NCI-H187 (cell line): ENCODE measurements at regions not wholly inside any gene's neighbourhood (a gene's known extent, or its start where the extent isn't known, plus 50 kb on each side); places are given as distances from the start of the nearest gene placed in this dataset.

ENCODE experiments used
- DNase-seq, 2 experiments: peaks; one replicate each; lab custom pipeline; 2025; lab: John Stamatoyannopoulos, UW

DNA sequence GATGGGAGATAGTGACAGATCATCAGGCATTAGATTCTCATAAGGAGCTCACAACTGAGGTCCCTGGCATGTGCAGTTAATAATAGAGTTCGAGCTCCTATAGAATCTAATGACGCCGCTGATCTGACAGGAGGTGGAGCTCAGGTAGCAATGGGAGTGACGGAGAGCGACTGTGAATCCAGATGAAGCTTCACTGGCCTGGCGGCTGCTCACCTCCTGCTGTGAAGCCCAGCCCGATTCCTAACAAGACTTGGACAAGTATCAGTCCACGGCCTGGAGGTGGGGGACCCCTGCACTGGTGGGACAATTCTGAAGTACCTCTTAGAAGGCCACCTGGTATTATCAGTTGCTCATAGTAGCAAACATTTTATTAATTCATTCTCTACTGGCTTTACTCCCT, 377.9 kb upstream of the ITGA1 start:
- no peak for DNase-seq

DNA sequence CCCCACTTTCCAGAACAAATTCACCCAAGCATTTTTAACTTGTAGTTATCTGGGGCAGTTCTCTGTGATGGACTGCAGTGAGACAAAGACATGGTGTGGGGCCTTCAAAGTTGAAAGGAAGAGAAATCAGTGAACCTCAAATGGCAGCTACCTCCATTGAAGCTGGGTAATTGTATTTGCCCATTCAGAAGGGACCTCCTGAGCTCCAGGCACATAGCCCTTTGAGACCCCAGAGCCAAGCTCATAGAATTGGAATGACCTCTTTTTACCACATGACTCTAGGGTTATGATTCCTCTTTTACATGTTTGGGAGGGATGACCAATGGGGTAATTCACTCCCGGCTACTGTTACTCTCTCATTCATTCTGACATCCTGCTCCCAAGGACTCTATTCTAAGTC, 368.4 kb upstream of the ITGA1 start:
- DNase-seq, result no peak

DNA sequence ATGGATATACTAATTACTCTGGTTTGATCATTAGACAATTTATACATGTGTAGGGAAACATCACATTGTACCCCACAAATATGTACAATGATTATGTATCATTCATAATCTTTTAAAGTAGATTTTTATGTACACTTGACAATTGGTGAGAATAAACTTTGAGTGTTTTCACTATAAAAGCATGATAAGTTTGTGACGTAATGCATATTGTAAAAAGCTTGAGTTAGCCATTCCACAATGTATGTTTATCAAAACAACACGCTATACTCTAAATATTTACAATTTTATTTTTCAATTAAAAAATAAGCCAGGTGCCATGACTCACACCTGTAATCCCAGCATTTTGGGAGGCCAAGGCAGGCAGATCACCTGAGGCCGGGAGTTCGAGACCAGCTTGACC, 360.1 kb upstream of the ITGA1 start:
- DNase-seq, result no peak

DNA sequence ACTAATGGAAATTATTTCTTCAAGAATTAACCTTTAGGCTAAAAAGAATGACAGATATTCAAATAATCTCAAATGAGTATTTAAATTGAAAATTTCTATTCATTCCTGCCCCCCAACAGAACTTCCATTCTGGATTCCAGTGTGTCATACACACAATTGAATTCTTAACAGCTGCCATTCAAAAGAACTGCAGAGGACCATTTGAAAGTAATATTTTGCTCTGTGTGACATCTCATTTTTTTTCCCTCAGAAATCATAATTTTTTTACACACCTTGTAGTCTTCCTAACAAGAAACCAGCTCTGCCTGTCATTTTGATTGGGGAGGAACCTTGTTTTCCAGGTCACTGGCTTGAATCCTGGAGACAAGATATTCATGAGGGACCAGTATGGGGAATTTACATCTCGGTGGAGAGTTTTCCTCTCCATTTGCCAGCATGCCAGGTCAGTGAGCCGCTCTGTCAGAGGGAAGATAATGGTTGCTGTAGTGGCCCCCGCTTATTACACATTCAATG, 358.7 kb upstream of the ITGA1 start:
- no peak for DNase-seq

DNA sequence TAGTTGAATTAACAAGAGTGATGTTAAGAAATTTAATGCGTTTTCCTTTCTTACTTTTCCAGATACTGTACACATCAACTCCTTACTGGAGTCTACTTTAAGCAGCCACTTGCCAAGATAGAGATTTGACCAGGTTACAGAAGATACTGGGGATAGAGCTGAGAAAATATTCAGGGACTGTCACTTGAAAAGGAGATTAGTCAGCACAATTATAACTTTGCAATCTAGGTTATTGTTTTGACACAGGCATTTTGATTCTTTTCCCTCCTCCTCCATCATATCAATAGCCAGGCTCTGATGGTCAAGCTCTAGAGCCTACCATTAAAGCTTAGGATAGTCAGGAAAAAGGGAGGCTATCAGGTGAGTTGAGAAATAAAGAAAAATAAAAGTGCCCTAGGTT, 345.9 kb upstream of the ITGA1 start:
- DNase-seq, result no peak

GRCh38 chr5:52443187-52443586, 344.5 kb upstream of the ITGA1 start:
- no peak for DNase-seq

GRCh38 chr5:52448111-52448510, 339.6 kb upstream of the ITGA1 start:
- DNase-seq, result no peak

- no peak for DNase-seq
These were observed 338.2 kb upstream of the ITGA1 start for GRCh38 chr5:52449516-52449915.

DNA sequence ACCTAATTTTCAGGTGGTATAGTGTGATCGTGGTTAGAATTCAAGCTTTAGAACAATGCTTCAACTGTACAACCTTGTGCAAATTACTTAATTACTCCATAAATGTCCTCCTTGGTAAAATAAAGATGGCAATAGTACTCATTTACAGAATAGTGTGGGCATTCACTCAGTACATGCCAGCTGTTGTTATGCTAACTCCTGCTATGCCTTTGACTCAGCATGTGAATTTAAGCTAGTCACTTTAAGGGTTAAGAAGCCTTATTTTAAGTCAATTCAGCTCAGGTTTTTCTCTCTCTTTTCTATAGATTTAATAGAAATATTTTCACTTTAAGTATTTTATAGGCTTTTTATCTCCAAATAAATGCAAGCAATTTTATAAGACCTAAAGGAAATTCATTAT, 335.6 kb upstream of the ITGA1 start:
- no peak for DNase-seq

DNA sequence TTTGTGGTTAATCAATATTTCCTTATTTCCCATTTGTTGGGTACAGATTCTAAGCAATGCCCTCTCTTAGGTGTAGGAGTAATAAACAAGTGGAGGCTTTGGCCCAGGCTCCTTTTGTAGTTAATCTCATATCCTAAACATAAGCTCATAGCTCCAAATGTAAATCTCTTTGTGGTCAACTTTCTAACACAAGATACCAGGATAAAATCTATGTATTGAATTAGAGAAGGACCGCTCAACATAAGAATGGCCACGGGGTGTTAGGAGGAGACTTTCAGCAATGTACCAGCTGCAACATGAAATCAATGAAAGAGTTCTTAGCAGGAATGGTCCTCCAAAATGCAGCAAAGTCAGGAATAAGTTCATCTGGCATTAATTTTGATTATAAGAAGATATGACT, 334.5 kb upstream of the ITGA1 start:
- no peak for DNase-seq

- no peak for DNase-seq
These were observed 331.8 kb upstream of the ITGA1 start for GRCh38 chr5:52455920-52456319.

DNA sequence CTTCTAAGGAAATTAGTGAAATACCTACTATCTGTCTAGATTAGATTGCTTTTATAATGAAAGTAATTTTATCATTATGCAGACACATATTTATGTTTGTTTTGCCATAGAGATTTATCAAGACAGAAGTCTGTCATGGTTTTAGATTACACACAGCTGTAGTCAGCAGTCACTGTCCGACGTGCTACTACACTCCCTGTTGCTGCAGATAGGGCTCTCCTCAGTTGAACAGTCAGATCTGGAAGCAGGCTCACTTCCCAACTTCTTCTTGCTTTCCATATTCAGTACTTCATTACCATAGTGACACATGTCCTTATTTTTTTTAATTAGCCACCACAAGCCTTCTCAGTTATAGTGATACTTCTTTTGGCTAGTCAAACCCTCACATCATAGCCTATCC, 329.9 kb upstream of the ITGA1 start:
- DNase-seq, result no peak

DNA sequence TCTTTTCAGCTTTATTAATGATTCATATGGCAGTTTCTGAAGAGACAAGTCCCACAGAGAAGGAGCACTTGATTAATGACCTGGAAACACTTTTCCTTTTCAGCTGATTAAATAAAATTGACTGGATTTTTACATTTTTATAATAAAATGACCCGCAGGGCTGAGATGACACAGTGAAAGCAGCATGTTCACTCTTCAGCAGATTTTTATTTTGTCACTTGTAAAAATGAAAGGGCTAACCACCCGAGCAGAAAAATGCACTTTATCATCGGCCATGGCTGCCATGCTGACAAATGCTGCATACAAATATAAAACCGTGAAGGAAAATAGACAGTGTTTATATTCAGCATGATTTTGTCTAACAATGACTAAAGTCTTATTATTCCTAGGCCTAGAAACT, 321.6 kb upstream of the ITGA1 start:
- no peak for DNase-seq

DNA sequence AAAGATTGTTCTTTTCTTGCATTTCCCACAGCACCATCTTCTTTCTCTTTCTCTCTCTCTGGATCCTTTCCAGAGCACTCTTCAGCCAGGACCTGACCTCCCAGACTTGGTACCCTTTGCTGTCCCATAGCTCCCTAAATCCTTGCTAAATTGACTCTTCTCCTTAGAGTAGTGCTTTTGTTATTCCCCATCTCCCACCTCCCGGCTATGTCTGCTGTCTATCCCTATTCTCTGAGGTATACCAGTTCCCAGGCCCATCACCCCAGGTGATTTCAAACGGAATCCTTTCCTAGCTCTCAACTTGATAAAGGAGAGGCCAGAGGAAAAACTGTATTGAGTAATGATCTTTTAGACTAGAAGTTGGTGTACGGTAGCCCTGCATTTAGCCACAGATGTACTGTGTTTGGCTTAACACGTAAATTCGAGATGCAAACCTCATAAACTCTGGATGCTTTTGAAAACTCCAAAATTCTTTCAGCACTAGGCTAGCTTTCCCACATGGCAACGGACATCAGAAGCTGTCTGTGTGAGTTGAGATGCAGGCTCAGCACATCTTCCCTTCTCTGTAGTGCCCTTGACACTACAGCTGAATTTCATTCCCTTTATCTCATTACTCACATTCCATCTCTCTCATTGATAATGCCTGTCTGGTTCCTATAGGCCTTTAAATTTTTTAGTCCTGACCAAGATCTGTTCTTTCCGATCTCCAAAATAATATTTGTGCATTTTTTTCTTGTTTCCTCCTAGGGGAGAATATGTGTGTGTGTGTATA, 320.8 kb upstream of the ITGA1 start:
- no peak for DNase-seq

DNA sequence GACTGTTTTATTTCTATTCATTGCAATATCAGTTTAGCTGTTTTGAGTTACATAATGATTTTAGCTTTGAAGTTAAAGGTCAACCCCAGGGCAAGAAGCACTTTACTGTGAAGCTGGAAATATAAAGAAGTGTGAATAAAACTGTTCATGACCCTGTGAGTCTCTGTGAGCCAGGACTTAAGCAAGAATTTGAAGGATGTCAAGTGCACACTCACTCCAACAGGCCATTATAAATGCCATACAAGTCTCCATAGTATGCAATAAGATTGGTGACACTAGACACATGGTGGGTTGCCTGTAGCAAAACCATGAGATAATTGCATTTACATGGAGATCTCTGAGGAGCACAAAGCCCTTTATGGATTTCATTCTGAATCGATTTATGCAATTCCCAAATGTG, 318.7 kb upstream of the ITGA1 start:
- DNase-seq, result no peak

DNA sequence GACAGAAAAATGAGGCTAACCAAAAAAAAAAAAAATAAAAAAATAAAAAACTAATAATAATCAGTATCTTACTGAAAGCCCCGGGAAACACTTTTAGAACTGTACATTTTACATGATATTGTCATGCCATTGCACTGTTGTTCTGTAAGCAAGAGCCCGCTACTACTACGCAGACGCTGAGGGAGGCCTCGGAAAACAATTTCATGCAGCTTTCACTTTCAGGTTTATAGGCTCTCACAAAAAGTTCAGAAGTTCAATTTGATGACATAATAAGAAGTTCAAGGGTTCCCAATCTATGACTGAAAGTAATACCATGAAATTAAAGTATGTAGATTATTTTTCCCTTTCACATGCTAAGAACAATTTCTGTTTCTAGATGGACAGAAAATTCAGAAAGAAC, 318.3 kb upstream of the ITGA1 start:
- no peak for DNase-seq

- DNase-seq, result no peak
These were observed 317.9 kb upstream of the ITGA1 start for GRCh38 chr5:52469835-52470234.

DNA sequence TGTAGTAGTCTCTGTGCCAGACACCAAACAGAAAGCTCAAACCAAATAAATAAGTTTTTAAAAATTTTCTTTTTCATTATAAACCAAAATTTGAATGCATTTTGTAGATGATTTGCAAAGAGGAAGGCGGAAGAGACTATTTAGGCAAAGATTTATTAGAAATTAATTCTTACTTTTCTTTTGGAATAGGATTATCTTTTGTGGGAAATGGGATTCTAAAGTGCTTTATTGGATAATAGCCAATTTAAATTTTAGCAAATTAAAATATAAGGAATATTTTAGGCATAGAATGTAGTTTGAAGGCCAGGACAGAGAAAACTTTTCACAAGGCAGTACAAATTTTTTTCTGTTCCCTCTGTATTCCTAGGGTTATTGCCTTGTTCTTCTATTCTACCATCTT, 311.4 kb upstream of the ITGA1 start:
- DNase-seq, result no peak

- no peak for DNase-seq
These were observed 306.5 kb upstream of the ITGA1 start for GRCh38 chr5:52481201-52481600.

DNA sequence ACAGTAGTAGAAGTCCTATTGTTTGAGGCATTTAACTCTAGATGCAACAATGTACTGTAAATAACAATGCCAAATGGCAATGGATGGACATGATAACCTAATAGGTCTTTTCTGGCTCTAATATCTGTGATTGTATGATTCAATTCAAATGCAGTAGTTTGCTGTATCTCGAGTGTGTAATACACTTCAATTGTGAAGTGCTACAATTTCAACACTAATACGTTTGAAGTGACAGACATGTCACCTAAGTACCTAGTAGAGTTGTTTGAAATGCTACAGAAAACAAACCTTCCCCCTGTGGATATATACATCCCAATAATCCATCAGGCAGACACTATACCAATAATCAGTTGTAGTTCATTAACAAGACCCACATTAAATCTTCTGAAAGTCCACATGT, 305.9 kb upstream of the ITGA1 start:
- no peak for DNase-seq

DNA sequence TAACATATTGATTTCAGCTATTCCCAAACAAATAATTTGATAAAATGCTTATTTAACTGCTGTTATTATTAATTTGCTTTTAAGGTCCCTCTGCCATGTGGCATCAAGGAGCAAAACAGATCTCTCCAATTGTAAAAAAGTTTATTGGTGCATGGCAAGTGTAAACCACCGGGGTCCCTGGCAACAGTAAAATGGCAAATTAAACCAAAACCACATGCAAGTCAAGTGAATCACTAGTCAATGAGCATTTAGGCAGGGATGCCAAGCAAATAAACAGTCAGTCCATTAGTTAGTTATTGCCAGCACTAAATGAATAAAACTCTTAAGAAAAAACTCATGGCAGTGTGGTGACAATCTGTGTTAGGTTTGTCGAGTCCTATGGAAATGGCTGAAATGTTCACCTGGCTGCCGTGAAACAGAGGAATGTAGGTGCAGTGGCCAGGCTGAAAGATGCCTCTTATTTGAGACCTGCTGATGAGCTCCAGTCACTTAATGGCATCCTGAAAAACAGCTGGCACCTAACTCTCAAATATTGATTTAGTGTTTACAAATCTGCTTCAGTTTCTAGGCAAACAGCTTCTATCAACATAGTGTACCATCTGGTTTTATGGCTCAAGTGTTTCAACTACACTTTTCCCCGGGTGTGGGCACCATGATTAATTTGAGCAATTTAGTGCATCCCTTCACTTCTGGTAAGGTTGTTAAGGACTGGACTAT, 296.5 kb upstream of the ITGA1 start:
- peak; percentile 80 to 96 for DNase-seq

DNA sequence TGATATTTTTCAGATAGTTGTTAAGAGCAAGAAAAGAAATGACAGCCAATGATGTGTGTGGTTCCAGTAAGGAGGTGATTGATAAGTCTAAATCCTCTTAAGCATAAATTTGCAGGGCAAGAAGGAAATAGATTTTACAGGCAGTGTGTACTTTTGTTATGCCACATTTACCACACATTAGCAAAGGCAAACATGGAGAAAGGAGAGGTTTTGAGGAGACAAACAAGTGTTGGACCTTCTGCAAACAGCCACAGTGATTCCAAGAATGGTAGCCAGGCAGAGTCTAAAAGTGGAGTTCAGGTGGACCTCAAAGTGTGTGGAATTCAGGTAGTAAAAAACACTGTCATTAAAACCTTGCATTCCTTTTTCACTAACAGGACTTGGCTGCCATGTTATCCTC, 295.9 kb upstream of the ITGA1 start:
- peak; percentile 74 to 96 for DNase-seq

DNA sequence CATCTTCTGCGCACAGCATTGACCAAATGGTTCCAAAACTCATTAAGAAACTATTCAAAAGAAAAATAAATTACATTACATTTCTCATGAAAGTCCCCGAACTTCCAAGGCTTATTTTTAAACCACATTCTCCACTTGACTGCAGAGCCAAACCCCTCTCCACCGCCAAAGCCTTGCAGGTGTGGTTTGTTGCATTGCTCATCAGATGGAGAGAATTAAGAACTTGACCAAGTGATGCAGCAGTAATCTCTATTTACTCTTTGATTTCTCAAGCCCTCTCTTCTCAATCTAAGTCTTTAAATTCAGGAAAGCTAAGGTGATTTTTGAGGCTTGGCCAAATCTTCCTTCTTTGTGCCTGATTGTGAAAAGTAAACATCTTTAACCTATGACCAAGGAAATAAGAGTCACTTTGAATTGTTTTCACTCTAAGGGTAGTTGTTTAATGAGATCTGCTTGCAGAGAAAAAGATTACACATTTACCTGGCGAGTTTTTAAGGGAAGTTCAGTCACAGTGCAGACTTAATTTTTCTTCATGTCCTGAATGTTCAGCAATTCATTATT, 290.5 kb upstream of the ITGA1 start:
- DNase-seq, result no peak
